ENCODE measurements at regions not wholly inside any gene's neighbourhood (a gene's known extent, or its start where the extent isn't known, plus 50 kb on each side); places are given as distances from the start of the nearest gene placed in this dataset.

GRCh38 chr2:71992036-71992435 is 155.6 kb downstream of the CYP26B1 start:
- Histone ChIP-seq H3K4me1 (no peaks in the 10 kb centered on the region), H3K4me3 (ENCODE audit: low read depth, low read length) (no peak overlapping the region)
- DNase-seq: no peak

GRCh38 chr2:71991397-71991796 is 156.3 kb downstream of the CYP26B1 start:
- Histone ChIP-seq H3K4me3 (ENCODE audit: low read depth, low read length) (no peak overlapping the region), H3K27me3 (no peaks in the 10 kb centered on the region)
- no peak for DNase-seq

More at GRCh38 chr2:71992036-71992435, 155.6 kb downstream of the CYP26B1 start:
- no peak for TF ChIP-seq CTCF (IDR thresholded peaks at IDR 0.05; ENCODE audit: low read depth, low read length)
- H3K27me3 ChIP-seq: no peaks in the 10 kb centered on the region
- H3K36me3 ChIP-seq: no peaks in the 10 kb centered on the region
- H3K9me3 ChIP-seq: no peaks in the 10 kb centered on the region

GRCh38 chr2:71990826-71991225 is 156.8 kb downstream of the CYP26B1 start:
- no peak for DNase-seq
- H3K4me3 ChIP-seq (ENCODE audit: low read depth, low read length): no peak overlapping the region
- no peaks in the 10 kb centered on the region for H3K36me3 ChIP-seq
- H3K9me3 ChIP-seq: no peaks in the 10 kb centered on the region
- H3K4me1 ChIP-seq: no peaks in the 10 kb centered on the region
- no peak for TF ChIP-seq CTCF (IDR thresholded peaks at IDR 0.05; ENCODE audit: low read depth, low read length)
- no peaks in the 10 kb centered on the region for H3K27me3 ChIP-seq

More at GRCh38 chr2:71991397-71991796, 156.3 kb downstream of the CYP26B1 start:
- TF ChIP-seq CTCF (IDR thresholded peaks at IDR 0.05; ENCODE audit: low read depth, low read length): no peak
- Histone ChIP-seq H3K9me3 (no peaks in the 10 kb centered on the region), H3K36me3 (no peaks in the 10 kb centered on the region), H3K4me1 (no peaks in the 10 kb centered on the region)

GRCh38 chr2:71990122-71990521 is 157.5 kb downstream of the CYP26B1 start:
- Histone ChIP-seq H3K9me3 (no peaks in the 10 kb centered on the region), H3K4me3 (ENCODE audit: low read depth, low read length) (no peak overlapping the region), H3K4me1 (no peaks in the 10 kb centered on the region), H3K27me3 (no peaks in the 10 kb centered on the region), H3K36me3 (no peaks in the 10 kb centered on the region)
- no peak for DNase-seq
- TF ChIP-seq CTCF (IDR thresholded peaks at IDR 0.05; ENCODE audit: low read depth, low read length): no peak

GRCh38 chr2:71989671-71990070 is 158.0 kb downstream of the CYP26B1 start:
- no peaks in the 10 kb centered on the region for H3K36me3 ChIP-seq
- no peaks in the 10 kb centered on the region for H3K9me3 ChIP-seq
- no peaks in the 10 kb centered on the region for H3K27me3 ChIP-seq
- no peak for DNase-seq
- no peak overlapping the region for H3K4me3 ChIP-seq (ENCODE audit: low read depth, low read length)
- no peaks in the 10 kb centered on the region for H3K4me1 ChIP-seq
- TF ChIP-seq CTCF (IDR thresholded peaks at IDR 0.05; ENCODE audit: low read depth, low read length): no peak

GRCh38 chr2:71988170-71988569 is 159.5 kb downstream of the CYP26B1 start:
- H3K36me3 ChIP-seq: no peaks in the 10 kb centered on the region
- H3K4me3 ChIP-seq (ENCODE audit: low read depth, low read length): no peak overlapping the region
- no peaks in the 10 kb centered on the region for H3K9me3 ChIP-seq
- TF ChIP-seq CTCF (IDR thresholded peaks at IDR 0.05; ENCODE audit: low read depth, low read length): no peak
- H3K4me1 ChIP-seq: no peaks in the 10 kb centered on the region
- no peaks in the 10 kb centered on the region for H3K27me3 ChIP-seq
- DNase-seq: no peak

Measured in BE2C (cell line).